Ascending aorta (tissue), 2 donors: ENCODE measurements at regions not wholly inside any gene's neighbourhood (a gene's known extent, or its start where the extent isn't known, plus 50 kb on each side); places are given as distances from the start of the nearest gene placed in this dataset.
A peak's percentile ranks its signal among the peaks of the same experiment; 100 is the strongest.

ENCODE experiments used
- DNase-seq, 2 donors: peaks; one replicate each; pipeline ENCODE4 v3.0.0-alpha.2; 2019; ENCODE audit warnings: low spot score in 2 of 2
- H3K27ac ChIP-seq, 2 donors: fragments of 200-600 bp; sonication (generic); one replicate each; pipeline ENCODE4 v1.5.1; 2016 to 2017; ENCODE audit warnings: mild to moderate bottlenecking in 1 of 2
- H3K27me3 ChIP-seq: fragments of 200-600 bp; sonication (generic); one replicate; pipeline ENCODE4 v1.5.1; 2017
- H3K36me3 ChIP-seq, 2 donors: fragments of 200-600 bp; sonication (generic); one replicate each; pipeline ENCODE4 v1.5.1; 2016
- H3K4me1 ChIP-seq, 2 donors: fragments of 200-600 bp; sonication (generic); one replicate each; pipeline ENCODE4 v1.5.1; 2016 to 2017; ENCODE audit warnings: mild to moderate bottlenecking in 1 of 2
- H3K4me3 ChIP-seq, 2 donors: fragments of 200-600 bp; sonication (generic); one replicate each; pipeline ENCODE4 v1.5.1; 2016 to 2017; ENCODE audit warnings: mild to moderate bottlenecking in 1 of 2
- H3K9me3 ChIP-seq, 2 donors: fragments of 200-600 bp; sonication (generic); one replicate each; pipeline ENCODE4 v1.5.1; 2016
- CTCF ChIP-seq, 3 experiments: fragments of 200-600 bp in 2 of 3; fragments of 450-650 bp in 1 of 3; sonication (generic) in 2 of 3; IDR thresholded peaks; one replicate each; pipeline ENCODE4 v1.5.1; 2016 to 2019; ENCODE audit warnings: antibody characterized with exemption in 3 of 3, mild to moderate bottlenecking in 1 of 3, moderate library complexity in 1 of 3
- intact Hi-C: fragments of 100-400 bp; cut with DNase I; formaldehyde crosslinking; loops from one replicate; pipeline ENCODE4 v1.15.1; 2023

GRCh38 chr20:4600308-4601014 is 85.8 kb upstream of the PRNP start:
- Histone ChIP-seq H3K9me3 (no peaks in the 10 kb centered on the region), H3K27me3 (no peaks in the 10 kb centered on the region), H3K36me3 (no peaks in the 10 kb centered on the region), H3K27ac (no peak overlapping the region), H3K4me1 (peaks cover 0 to 5% of the 10 kb centered on the region in 2 donors), H3K4me3 (no peak overlapping the region)
- DNase-seq = no peak
- intact Hi-C loops = loop anchor here (10.0 kb wide), 1 partner anchor 354 kb away; no protein-coding TSS in a partner anchor
- TF ChIP-seq CTCF (IDR thresholded peaks at IDR 0.05) = no peak

GRCh38 chr20:4597215-4597614 is 89.0 kb upstream of the PRNP start:
- no peaks in the 10 kb centered on the region for H3K9me3 ChIP-seq
- peaks cover 10 to 12% of the 10 kb centered on the region in 2 donors for H3K4me1 ChIP-seq
- no peak overlapping the region for H3K4me3 ChIP-seq
- TF ChIP-seq CTCF (IDR thresholded peaks at IDR 0.05) = no peak
- DNase-seq = no peak
- no peaks in the 10 kb centered on the region for H3K36me3 ChIP-seq
- no peak overlapping the region for H3K27ac ChIP-seq
- no peaks in the 10 kb centered on the region for H3K27me3 ChIP-seq
- intact Hi-C loops = no loop called here

GRCh38 chr20:4593149-4593525 is 93.1 kb upstream of the PRNP start:
- peak overlapping the region in 1 of 2 donors; percentile 69 for H3K27ac ChIP-seq
- no peaks in the 10 kb centered on the region for H3K36me3 ChIP-seq
- H3K27me3 ChIP-seq = no peaks in the 10 kb centered on the region
- peaks cover 6 to 10% of the 10 kb centered on the region in 2 donors for H3K4me1 ChIP-seq
- H3K9me3 ChIP-seq = no peaks in the 10 kb centered on the region
- no peak for DNase-seq
- intact Hi-C loops = loop anchor here (5.0 kb wide), 2 partner anchors 266 to 486 kb away; no protein-coding TSS in a partner anchor
- H3K4me3 ChIP-seq = peak overlapping the region in 1 of 2 donors; percentile 53
- no peak for TF ChIP-seq CTCF (IDR thresholded peaks at IDR 0.05)

GRCh38 chr20:4592316-4593148 is 93.7 kb upstream of the PRNP start:
- DNase-seq = peak in 1 of 2 donors; percentile 72
- H3K4me3 ChIP-seq = peak overlapping the region; percentile 49 to 53
- peak; percentile 90 to 93 (median 92) for TF ChIP-seq CTCF (IDR thresholded peaks at IDR 0.05)
- H3K4me1 ChIP-seq = peaks cover 6 to 10% of the 10 kb centered on the region in 2 donors
- H3K27me3 ChIP-seq = no peaks in the 10 kb centered on the region
- no peaks in the 10 kb centered on the region for H3K9me3 ChIP-seq
- no peaks in the 10 kb centered on the region for H3K36me3 ChIP-seq
- peak overlapping the region in 1 of 2 donors; percentile 69 for H3K27ac ChIP-seq
- intact Hi-C loops = loop anchor here (5.0 kb wide), 2 partner anchors 265 to 485 kb away; no protein-coding TSS in a partner anchor

GRCh38 chr20:4591975-4592315 is 94.3 kb upstream of the PRNP start:
- no peaks in the 10 kb centered on the region for H3K9me3 ChIP-seq
- peaks cover 6 to 10% of the 10 kb centered on the region in 2 donors for H3K4me1 ChIP-seq
- TF ChIP-seq CTCF (IDR thresholded peaks at IDR 0.05) = no peak
- no peaks in the 10 kb centered on the region for H3K27me3 ChIP-seq
- peak overlapping the region in 1 of 2 donors; percentile 53 for H3K4me3 ChIP-seq
- H3K36me3 ChIP-seq = no peaks in the 10 kb centered on the region
- DNase-seq = no peak
- intact Hi-C loops = loop anchor here (5.0 kb wide), 2 partner anchors 265 to 485 kb away; no protein-coding TSS in a partner anchor
- peak overlapping the region in 1 of 2 donors; percentile 69 for H3K27ac ChIP-seq
